ENCODE measurements at regions not wholly inside any gene's neighbourhood (a gene's known extent, or its start where the extent isn't known, plus 50 kb on each side); places are given as distances from the start of the nearest gene placed in this dataset.

- H3K36me3 Mint-ChIP-seq, result no peaks in the 10 kb centered on the region
- H3K9me3 Mint-ChIP-seq, result no peaks in the 10 kb centered on the region
- no peak overlapping the region for H3K4me3 Mint-ChIP-seq
- H3K27ac Mint-ChIP-seq, result no peak overlapping the region
- peaks cover 7 to 10% of the 10 kb centered on the region in 2 donors for H3K4me1 Mint-ChIP-seq
- DNase-seq (no peak), ATAC-seq (replicated peaks) (no peak)
- peaks cover 16 to 24% of the 10 kb centered on the region in 2 donors for H3K27me3 Mint-ChIP-seq
These were observed 50.8 kb upstream of the ANP32A start for GRCh38 chr15:68871507-68871906.

- Mint-ChIP-seq H3K27me3 (peaks cover 16 to 24% of the 10 kb centered on the region in 2 donors), H3K4me3 (no peak overlapping the region), H3K9me3 (no peaks in the 10 kb centered on the region), H3K36me3 (no peaks in the 10 kb centered on the region), H3K4me1 (peaks cover 7 to 9% of the 10 kb centered on the region in 2 donors), H3K27ac (no peak overlapping the region)
- ATAC-seq (replicated peaks) (no peak), DNase-seq (no peak)
These were observed 54.1 kb upstream of the ANP32A start for GRCh38 chr15:68874788-68875187.

- Mint-ChIP-seq H3K27me3 (peaks cover 16 to 24% of the 10 kb centered on the region in 2 donors), H3K4me3 (peak overlapping the region; percentile 60 to 66), H3K4me1 (peaks cover 7 to 9% of the 10 kb centered on the region in 2 donors), H3K36me3 (no peaks in the 10 kb centered on the region), H3K27ac (peak overlapping the region; percentile 56), H3K9me3 (no peaks in the 10 kb centered on the region)
- ATAC-seq (replicated peaks), result peak; percentile 89 to 94
- DNase-seq, result peak; percentile 70
These were observed 54.8 kb upstream of the SPESP1 start for GRCh38 chr15:68875377-68876116.

GRCh38 chr15:68877626-68878025 lies 52.7 kb upstream of the SPESP1 start:
- Mint-ChIP-seq H3K27ac (no peak overlapping the region), H3K36me3 (no peaks in the 10 kb centered on the region), H3K4me3 (no peak overlapping the region), H3K27me3 (peaks cover 16 to 19% of the 10 kb centered on the region in 2 donors), H3K4me1 (peaks cover 7 to 9% of the 10 kb centered on the region in 2 donors), H3K9me3 (no peaks in the 10 kb centered on the region)
- ATAC-seq (replicated peaks) (no peak), DNase-seq (no peak)

- no peaks in the 10 kb centered on the region for H3K9me3 Mint-ChIP-seq
- H3K4me1 Mint-ChIP-seq, result peaks cover 6 to 8% of the 10 kb centered on the region in 2 donors
- no peak overlapping the region for H3K4me3 Mint-ChIP-seq
- ATAC-seq (replicated peaks) (no peak), DNase-seq (no peak)
- H3K36me3 Mint-ChIP-seq, result no peaks in the 10 kb centered on the region
- no peak overlapping the region for H3K27ac Mint-ChIP-seq
- peaks cover 7% of the 10 kb centered on the region in 2 donors for H3K27me3 Mint-ChIP-seq
These were observed 49.9 kb upstream of the SPESP1 start for GRCh38 chr15:68880382-68880781.

All from stimulated activated naive B cell treated with anti-CD40 and anti-IgM and Interleukin-4, amounts not matched to agents 10 μg/mL and 1 μg/mL and 100 μg/mL, for 72 hours (primary cell).